ENCODE measurements at regions not wholly inside any gene's neighbourhood (a gene's known extent, or its start where the extent isn't known, plus 50 kb on each side); places are given as distances from the start of the nearest gene placed in this dataset.

- in situ Hi-C loops (cut with MboI; ENCODE audit: low pct_unique_long_range_greater_than_20kb, low sequenced_read_pairs, unreplicated experiment): no loop called here
- TF ChIP-seq CTCF (IDR thresholded peaks at IDR 0.05; ENCODE audit: extremely low read depth, insufficient read depth, missing control alignments): no peak
- DNase-seq (ENCODE audit: low spot score): no peak
Measured at GRCh38 chr3:164419220-164419619, 659.1 kb downstream of the SI start.

GRCh38 chr3:164418414-164418813 lies 659.9 kb downstream of the SI start:
- TF ChIP-seq CTCF (IDR thresholded peaks at IDR 0.05; ENCODE audit: extremely low read depth, insufficient read depth, missing control alignments): no peak
- in situ Hi-C loops (cut with MboI; ENCODE audit: low pct_unique_long_range_greater_than_20kb, low sequenced_read_pairs, unreplicated experiment): no loop called here
- DNase-seq (ENCODE audit: low spot score): no peak

- no peak for TF ChIP-seq CTCF (IDR thresholded peaks at IDR 0.05; ENCODE audit: extremely low read depth, insufficient read depth, missing control alignments)
- in situ Hi-C loops (cut with MboI; ENCODE audit: low pct_unique_long_range_greater_than_20kb, low sequenced_read_pairs, unreplicated experiment): no loop called here
Measured at GRCh38 chr3:164417955-164418354, 660.3 kb downstream of the SI start.

GRCh38 chr3:164416491-164417222 lies 661.6 kb downstream of the SI start:
- in situ Hi-C loops (cut with MboI; ENCODE audit: low pct_unique_long_range_greater_than_20kb, low sequenced_read_pairs, unreplicated experiment): no loop called here
- DNase-seq (ENCODE audit: low spot score): no peak
- TF ChIP-seq CTCF (IDR thresholded peaks at IDR 0.05; ENCODE audit: extremely low read depth, insufficient read depth, missing control alignments): no peak

More at GRCh38 chr3:164417955-164418354, 660.3 kb downstream of the SI start:
- DNase-seq (ENCODE audit: low spot score): no peak

GRCh38 chr3:164408326-164408725 lies 670.0 kb downstream of the SI start:
- in situ Hi-C loops (cut with MboI; ENCODE audit: low pct_unique_long_range_greater_than_20kb, low sequenced_read_pairs, unreplicated experiment): no loop called here
- no peak for DNase-seq (ENCODE audit: low spot score)
- TF ChIP-seq CTCF (IDR thresholded peaks at IDR 0.05; ENCODE audit: extremely low read depth, insufficient read depth, missing control alignments): no peak

GRCh38 chr3:164407111-164407510 lies 671.2 kb downstream of the SI start:
- no peak for DNase-seq (ENCODE audit: low spot score)
- in situ Hi-C loops (cut with MboI; ENCODE audit: low pct_unique_long_range_greater_than_20kb, low sequenced_read_pairs, unreplicated experiment): no loop called here
- no peak for TF ChIP-seq CTCF (IDR thresholded peaks at IDR 0.05; ENCODE audit: extremely low read depth, insufficient read depth, missing control alignments)

Measured in GM13977 (cell line).